HG03097 (cell line): ENCODE measurements at regions not wholly inside any gene's neighbourhood (a gene's known extent, or its start where the extent isn't known, plus 50 kb on each side); places are given as distances from the start of the nearest gene placed in this dataset.

ENCODE experiments used
- ATAC-seq: cut with Tn5 transposase; IDR thresholded peaks from one replicate; pipeline ENCODE4 v1.9.1; 2021; ENCODE audit not compliant: unreplicated experiment, low FRiP score

- no peak for ATAC-seq
Observed at GRCh38 chr1:118254491-118255425, 69.7 kb upstream of the SPAG17 start.

- no peak for ATAC-seq
Observed at GRCh38 chr1:118254001-118254400, 69.0 kb upstream of the SPAG17 start.

GRCh38 chr1:118253053-118253915 is 68.3 kb upstream of the SPAG17 start:
- no peak for ATAC-seq

GRCh38 chr1:118252624-118253023 is 67.6 kb upstream of the SPAG17 start:
- ATAC-seq = no peak

GRCh38 chr1:118250232-118250631 is 65.2 kb upstream of the SPAG17 start:
- ATAC-seq = no peak

GRCh38 chr1:118249641-118250040 is 64.6 kb upstream of the SPAG17 start:
- ATAC-seq = no peak

GRCh38 chr1:118247593-118247992 is 62.6 kb upstream of the SPAG17 start:
- no peak for ATAC-seq

- no peak for ATAC-seq
Observed at GRCh38 chr1:118246646-118247045, 61.6 kb upstream of the SPAG17 start.

- ATAC-seq = no peak
Observed at GRCh38 chr1:118244194-118244593, 59.2 kb upstream of the SPAG17 start.

GRCh38 chr1:118243269-118243668 is 58.2 kb upstream of the SPAG17 start:
- ATAC-seq = no peak
